ENCODE measurements at regions not wholly inside any gene's neighbourhood (a gene's known extent, or its start where the extent isn't known, plus 50 kb on each side); places are given as distances from the start of the nearest gene placed in this dataset.

DNA sequence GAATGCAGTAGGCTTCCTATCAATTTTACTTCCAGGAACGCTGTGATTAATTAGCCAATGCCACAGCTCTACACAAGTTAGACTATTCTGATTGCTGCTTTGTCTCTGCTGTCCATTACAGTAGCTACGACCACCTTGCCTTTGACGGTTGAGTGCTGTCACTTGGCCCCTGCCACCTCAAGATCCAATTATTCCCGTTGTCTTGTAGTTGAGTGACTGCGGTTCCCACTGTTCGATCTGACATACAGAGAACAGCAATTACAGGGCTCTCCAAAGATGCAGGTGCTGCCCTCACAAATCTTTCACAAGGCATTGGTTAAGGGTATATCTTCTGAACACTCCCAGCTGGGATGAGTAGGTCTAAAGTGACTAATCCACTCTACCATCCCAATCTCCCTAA, 393.4 kb upstream of the KIF2A start:
- DNase-seq (no peak), ATAC-seq (no peak)
- Histone ChIP-seq H3K9me3 (peaks cover 0 to 22% of the 10 kb centered on the region in 2 donors), H3K4me1 (no peaks in the 10 kb centered on the region), H3K27ac (no peak overlapping the region), H3K36me3 (no peaks in the 10 kb centered on the region), H3K4me3 (no peak overlapping the region), H3K27me3 (no peaks in the 10 kb centered on the region)
- intact Hi-C loops (cut with DNase I): no loop called here
- TF ChIP-seq, protein P1, sequence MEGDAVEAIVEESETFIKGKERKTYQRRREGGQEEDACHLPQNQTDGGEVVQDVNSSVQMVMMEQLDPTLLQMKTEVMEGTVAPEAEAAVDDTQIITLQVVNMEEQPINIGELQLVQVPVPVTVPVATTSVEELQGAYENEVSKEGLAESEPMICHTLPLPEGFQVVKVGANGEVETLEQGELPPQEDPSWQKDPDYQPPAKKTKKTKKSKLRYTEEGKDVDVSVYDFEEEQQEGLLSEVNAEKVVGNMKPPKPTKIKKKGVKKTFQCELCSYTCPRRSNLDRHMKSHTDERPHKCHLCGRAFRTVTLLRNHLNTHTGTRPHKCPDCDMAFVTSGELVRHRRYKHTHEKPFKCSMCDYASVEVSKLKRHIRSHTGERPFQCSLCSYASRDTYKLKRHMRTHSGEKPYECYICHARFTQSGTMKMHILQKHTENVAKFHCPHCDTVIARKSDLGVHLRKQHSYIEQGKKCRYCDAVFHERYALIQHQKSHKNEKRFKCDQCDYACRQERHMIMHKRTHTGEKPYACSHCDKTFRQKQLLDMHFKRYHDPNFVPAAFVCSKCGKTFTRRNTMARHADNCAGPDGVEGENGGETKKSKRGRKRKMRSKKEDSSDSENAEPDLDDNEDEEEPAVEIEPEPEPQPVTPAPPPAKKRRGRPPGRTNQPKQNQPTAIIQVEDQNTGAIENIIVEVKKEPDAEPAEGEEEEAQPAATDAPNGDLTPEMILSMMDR (IDR thresholded peaks at IDR 0.05): no peak

DNA sequence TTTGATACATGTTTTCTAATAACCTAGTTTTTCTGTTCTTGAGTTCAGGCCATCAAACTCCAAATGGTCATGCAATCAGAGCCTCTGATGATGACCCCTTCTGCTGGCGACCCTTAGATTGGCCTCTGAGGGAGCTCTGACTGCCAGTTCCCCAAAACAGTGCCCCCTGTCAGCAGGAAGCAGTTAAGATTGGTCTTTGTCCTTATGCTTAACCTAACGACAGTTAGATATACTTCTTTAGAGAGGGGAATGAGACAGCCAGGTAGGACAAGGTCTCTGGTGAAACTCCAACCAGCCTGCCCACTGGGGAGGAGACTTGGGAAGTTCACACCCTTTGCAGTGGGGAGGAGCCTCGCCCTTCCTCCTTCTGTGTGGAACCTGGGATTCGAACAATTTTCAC, 390.4 kb upstream of the KIF2A start:
- no peaks in the 10 kb centered on the region for H3K27me3 ChIP-seq
- no peaks in the 10 kb centered on the region for H3K36me3 ChIP-seq
- DNase-seq (no peak), ATAC-seq (no peak)
- TF ChIP-seq, protein P1 (IDR thresholded peaks at IDR 0.05): no peak
- H3K4me3 ChIP-seq: no peak overlapping the region
- peaks cover 0 to 20% of the 10 kb centered on the region in 2 donors for H3K9me3 ChIP-seq
- H3K4me1 ChIP-seq: no peaks in the 10 kb centered on the region
- no peak overlapping the region for H3K27ac ChIP-seq
- intact Hi-C loops (cut with DNase I): no loop called here

GRCh38 chr5:61916621-61917620, 389.1 kb upstream of the KIF2A start:
- intact Hi-C loops (cut with DNase I): no loop called here
- H3K27ac ChIP-seq: no peak overlapping the region
- H3K4me1 ChIP-seq: no peaks in the 10 kb centered on the region
- no peaks in the 10 kb centered on the region for H3K36me3 ChIP-seq
- H3K9me3 ChIP-seq: peaks cover 0 to 13% of the 10 kb centered on the region in 2 donors
- DNase-seq (no peak), ATAC-seq (peak; percentile 75)
- TF ChIP-seq, protein P1 (IDR thresholded peaks at IDR 0.05): no peak
- H3K4me3 ChIP-seq: no peak overlapping the region
- peaks cover 0 to 5% of the 10 kb centered on the region in 2 donors for H3K27me3 ChIP-seq

DNA sequence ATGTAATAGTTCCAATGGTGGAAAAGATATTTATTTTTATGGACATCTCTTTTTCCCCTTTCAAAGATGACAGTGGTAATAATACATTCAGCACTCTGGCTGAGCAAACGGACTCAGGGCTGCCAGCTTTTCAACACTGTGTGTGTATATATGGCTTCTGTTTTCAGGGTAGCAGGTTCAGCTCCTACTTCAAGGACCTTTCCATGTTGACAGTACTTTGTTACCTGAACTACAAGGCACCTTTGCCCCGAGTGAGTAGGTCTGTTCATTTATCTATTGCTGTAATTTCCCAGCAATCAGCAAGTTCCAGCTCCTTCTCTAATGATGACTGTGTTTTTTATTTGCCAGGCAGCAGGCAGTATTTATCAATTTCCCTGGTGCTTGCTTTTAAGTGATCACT, 387.4 kb upstream of the KIF2A start:
- DNase-seq (no peak), ATAC-seq (no peak)
- no peaks in the 10 kb centered on the region for H3K36me3 ChIP-seq
- H3K4me3 ChIP-seq: no peak overlapping the region
- H3K27ac ChIP-seq: no peak overlapping the region
- TF ChIP-seq, protein P1 (IDR thresholded peaks at IDR 0.05): no peak
- no peaks in the 10 kb centered on the region for H3K9me3 ChIP-seq
- no peaks in the 10 kb centered on the region for H3K4me1 ChIP-seq
- peaks cover 0 to 5% of the 10 kb centered on the region in 2 donors for H3K27me3 ChIP-seq
- intact Hi-C loops (cut with DNase I): no loop called here

DNA sequence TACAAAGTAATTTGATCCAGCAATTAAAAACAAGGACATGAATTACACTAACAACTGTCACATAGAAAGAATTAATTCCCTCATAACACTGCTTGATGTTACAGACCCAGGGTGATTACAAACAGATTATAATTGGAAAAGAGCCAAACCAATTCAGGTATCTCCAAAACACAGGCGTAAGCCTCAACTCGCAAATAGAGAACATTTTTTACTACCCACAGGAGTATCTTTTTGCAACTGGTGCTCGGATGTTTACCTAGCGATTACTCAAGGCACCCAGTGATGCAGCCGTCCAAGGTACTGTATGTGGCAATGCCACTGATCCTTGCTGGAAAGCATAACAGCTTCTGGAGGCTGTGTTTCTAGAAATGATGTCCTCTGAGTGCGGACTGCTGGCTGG, 386.1 kb upstream of the KIF2A start:
- ATAC-seq: peak; percentile 87
- intact Hi-C loops (cut with DNase I): no loop called here

More for the DNA sequence above, 386.1 kb upstream of the KIF2A start:
- peaks cover 0 to 5% of the 10 kb centered on the region in 2 donors for H3K27me3 ChIP-seq
- H3K9me3 ChIP-seq: no peaks in the 10 kb centered on the region
- H3K4me3 ChIP-seq: no peak overlapping the region
- H3K27ac ChIP-seq: no peak overlapping the region
- peak in 2 of 4 donors; percentile 19 to 36 for DNase-seq
- H3K36me3 ChIP-seq: no peaks in the 10 kb centered on the region
- H3K4me1 ChIP-seq: no peaks in the 10 kb centered on the region
- TF ChIP-seq, protein P1 (IDR thresholded peaks at IDR 0.05): no peak
